C4-2B (cell line): ENCODE measurements at regions not wholly inside any gene's neighbourhood (a gene's known extent, or its start where the extent isn't known, plus 50 kb on each side); places are given as distances from the start of the nearest gene placed in this dataset.

Experiments used
- CTCF ChIP-seq: fragments of 450-650 bp; conservative IDR thresholded peaks from 2 replicates; pipeline ENCODE4 v1.5.1; 2017; ENCODE audit warnings: mild to moderate bottlenecking
- ZFX ChIP-seq: fragments of 450-650 bp; IDR thresholded peaks from 2 replicates; pipeline ENCODE4 v1.6.1; 2017

DNA sequence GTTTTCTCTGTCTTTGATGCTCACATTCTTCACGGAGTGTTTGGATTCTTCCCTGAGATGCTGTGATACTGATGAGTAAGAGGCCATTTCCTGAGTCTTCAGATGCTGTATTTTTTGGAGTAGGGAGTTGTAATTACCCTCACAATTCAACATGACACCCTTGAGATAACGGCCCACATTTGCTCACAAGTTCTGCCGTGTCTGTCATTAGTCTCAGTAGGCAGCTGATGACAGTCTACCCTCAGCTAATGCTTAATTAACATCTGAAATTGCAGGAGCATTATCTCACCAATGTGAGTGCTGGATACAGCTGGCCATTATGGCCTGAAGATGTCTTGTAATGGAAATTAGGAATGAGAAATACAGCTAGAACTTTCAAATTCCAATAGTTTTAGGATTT, 307.1 kb upstream of the ADCY2 start:
- TF ChIP-seq CTCF (no peak), ZFX (no peak)
